ENCODE measurements at regions not wholly inside any gene's neighbourhood (a gene's known extent, or its start where the extent isn't known, plus 50 kb on each side); places are given as distances from the start of the nearest gene placed in this dataset.
"Not testable (repeated sequence)": the region's sequence is repeated elsewhere in the genome, so short reads cannot be mapped to it uniquely, and the experiment has no call there.

GRCh38 chr16:79404571-79404970 is 196.0 kb downstream of the MAF start:
- no peak for DNase-seq

- no peak for DNase-seq
Observed at GRCh38 chr16:79403534-79403933, 197.0 kb downstream of the MAF start.

- no peak for DNase-seq
Observed at GRCh38 chr16:79402920-79403319, 197.6 kb downstream of the MAF start.

- DNase-seq = no peak
Observed at GRCh38 chr16:79402356-79402755, 198.2 kb downstream of the MAF start.

GRCh38 chr16:79401782-79402181 is 198.8 kb downstream of the MAF start:
- DNase-seq = no peak

- no peak for DNase-seq
Observed at GRCh38 chr16:79401157-79401556, 199.4 kb downstream of the MAF start.

GRCh38 chr16:79400462-79401149 is 199.9 kb downstream of the MAF start:
- DNase-seq = no peak

- no peak for DNase-seq
Observed at GRCh38 chr16:79395591-79395990, 204.9 kb downstream of the MAF start.

- DNase-seq = no peak
Observed at GRCh38 chr16:79394206-79394605, 206.3 kb downstream of the MAF start.

GRCh38 chr16:79393564-79393963 is 207.0 kb downstream of the MAF start:
- DNase-seq = no peak

GRCh38 chr16:79393127-79393526 is 207.4 kb downstream of the MAF start:
- DNase-seq = no peak

GRCh38 chr16:79392081-79392480 is 208.5 kb downstream of the MAF start:
- no peak for DNase-seq

GRCh38 chr16:79391395-79391794 is 209.1 kb downstream of the MAF start:
- DNase-seq = no peak

GRCh38 chr16:79390481-79391051 is 210.0 kb downstream of the MAF start:
- no peak for DNase-seq

GRCh38 chr16:79388396-79388795 is 212.1 kb downstream of the MAF start:
- no peak for DNase-seq

- DNase-seq = no peak
Observed at GRCh38 chr16:79386299-79386698, 214.2 kb downstream of the MAF start.

GRCh38 chr16:79381603-79382042 is 218.9 kb downstream of the MAF start:
- no peak for DNase-seq

GRCh38 chr16:79380995-79381602 is 219.4 kb downstream of the MAF start:
- DNase-seq = no peak

GRCh38 chr16:79379095-79379494 is 221.4 kb downstream of the MAF start:
- DNase-seq = no peak

GRCh38 chr16:79377082-79377481 is 223.5 kb downstream of the MAF start:
- DNase-seq = not testable (repeated sequence)

- no peak for DNase-seq
Observed at GRCh38 chr16:79375351-79375750, 225.2 kb downstream of the MAF start.

- DNase-seq = no peak
Observed at GRCh38 chr16:79372503-79373184, 227.9 kb downstream of the MAF start.

GRCh38 chr16:79370736-79371135 is 229.8 kb downstream of the MAF start:
- DNase-seq = no peak

- DNase-seq = no peak
Observed at GRCh38 chr16:79369796-79370195, 230.7 kb downstream of the MAF start.

All from NCI-H2171 (cell line).